PFSK-1 (cell line): ENCODE measurements at regions not wholly inside any gene's neighbourhood (a gene's known extent, or its start where the extent isn't known, plus 50 kb on each side); places are given as distances from the start of the nearest gene placed in this dataset.

ENCODE experiments used
- FOXP2 ChIP-seq: optimal IDR thresholded peaks from 2 replicates; pipeline ENCODE3; 2011; ENCODE audit warnings: borderline replicate concordance, control low read depth, inconsistent platforms; ENCODE audit not compliant: insufficient read depth; ENCODE audit errors: extremely low read length, extremely low read depth
- POLR2AphosphoS5 ChIP-seq: IDR thresholded peaks from 2 replicates; pipeline ENCODE4 v1.6.1; 2012; ENCODE audit warnings: low read depth, mild to moderate bottlenecking, control low read depth, low read length, moderate library complexity
- SIN3A ChIP-seq: IDR thresholded peaks from 2 replicates; pipeline ENCODE4 v1.6.1; 2012; ENCODE audit warnings: mild to moderate bottlenecking, low read length, moderate library complexity, borderline replicate concordance; ENCODE audit not compliant: insufficient read depth
- TAF1 ChIP-seq: IDR thresholded peaks from 2 replicates; pipeline ENCODE4 v1.6.1; 2012; ENCODE audit warnings: low read length, control low read depth, borderline replicate concordance; ENCODE audit not compliant: insufficient read depth
- TF ChIP-seq, protein P1 (sequence below), 2 experiments: IDR thresholded peaks; 2 replicates each; pipeline versions ENCODE4 v1.6.1 to v1.8.0; 2011 to 2012; ENCODE audit warnings: low read depth in 2 of 2, low read length in 2 of 2, control low read depth in 1 of 2, inconsistent platforms in 1 of 2, mild to moderate bottlenecking in 1 of 2, moderate library complexity in 1 of 2; ENCODE audit not compliant: insufficient read depth in 1 of 2

GRCh38 chr12:97848051-97848450, 385.4 kb downstream of the RMST start:
- TF ChIP-seq FOXP2 (no peak), POLR2AphosphoS5 (no peak)

DNA sequence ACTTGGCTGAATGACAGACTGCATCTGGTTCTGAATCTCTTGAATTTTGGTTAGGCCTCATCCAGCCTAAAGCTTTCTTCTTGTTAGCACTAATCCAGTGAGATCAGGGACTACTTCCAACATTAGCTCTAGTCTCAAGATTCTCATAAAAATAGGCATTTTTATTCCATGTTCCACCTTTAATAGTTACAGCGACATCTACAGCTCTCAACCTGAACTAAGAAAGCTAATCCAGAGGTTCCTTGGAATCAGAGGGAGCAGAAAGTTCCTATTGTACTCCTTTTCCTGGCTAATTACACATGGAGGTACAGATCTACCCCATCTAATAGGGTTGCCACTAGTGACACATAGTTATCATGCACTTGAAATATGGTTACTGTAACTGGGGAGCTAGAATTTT, 391.9 kb downstream of the RMST start:
- TF ChIP-seq, protein P1, sequence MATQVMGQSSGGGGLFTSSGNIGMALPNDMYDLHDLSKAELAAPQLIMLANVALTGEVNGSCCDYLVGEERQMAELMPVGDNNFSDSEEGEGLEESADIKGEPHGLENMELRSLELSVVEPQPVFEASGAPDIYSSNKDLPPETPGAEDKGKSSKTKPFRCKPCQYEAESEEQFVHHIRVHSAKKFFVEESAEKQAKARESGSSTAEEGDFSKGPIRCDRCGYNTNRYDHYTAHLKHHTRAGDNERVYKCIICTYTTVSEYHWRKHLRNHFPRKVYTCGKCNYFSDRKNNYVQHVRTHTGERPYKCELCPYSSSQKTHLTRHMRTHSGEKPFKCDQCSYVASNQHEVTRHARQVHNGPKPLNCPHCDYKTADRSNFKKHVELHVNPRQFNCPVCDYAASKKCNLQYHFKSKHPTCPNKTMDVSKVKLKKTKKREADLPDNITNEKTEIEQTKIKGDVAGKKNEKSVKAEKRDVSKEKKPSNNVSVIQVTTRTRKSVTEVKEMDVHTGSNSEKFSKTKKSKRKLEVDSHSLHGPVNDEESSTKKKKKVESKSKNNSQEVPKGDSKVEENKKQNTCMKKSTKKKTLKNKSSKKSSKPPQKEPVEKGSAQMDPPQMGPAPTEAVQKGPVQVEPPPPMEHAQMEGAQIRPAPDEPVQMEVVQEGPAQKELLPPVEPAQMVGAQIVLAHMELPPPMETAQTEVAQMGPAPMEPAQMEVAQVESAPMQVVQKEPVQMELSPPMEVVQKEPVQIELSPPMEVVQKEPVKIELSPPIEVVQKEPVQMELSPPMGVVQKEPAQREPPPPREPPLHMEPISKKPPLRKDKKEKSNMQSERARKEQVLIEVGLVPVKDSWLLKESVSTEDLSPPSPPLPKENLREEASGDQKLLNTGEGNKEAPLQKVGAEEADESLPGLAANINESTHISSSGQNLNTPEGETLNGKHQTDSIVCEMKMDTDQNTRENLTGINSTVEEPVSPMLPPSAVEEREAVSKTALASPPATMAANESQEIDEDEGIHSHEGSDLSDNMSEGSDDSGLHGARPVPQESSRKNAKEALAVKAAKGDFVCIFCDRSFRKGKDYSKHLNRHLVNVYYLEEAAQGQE (IDR thresholded peaks at IDR 0.05; ENCODE audit: insufficient read depth in 1 of 2, low read depth in 2 of 2, low read length in 2 of 2), result no peak
- no peak for TF ChIP-seq POLR2AphosphoS5
- TF ChIP-seq FOXP2, result no peak
- no peak for TF ChIP-seq SIN3A

- TF ChIP-seq SIN3A (no peak), POLR2AphosphoS5 (no peak), FOXP2 (no peak), TAF1 (no peak)
- TF ChIP-seq, protein P1 (IDR thresholded peaks at IDR 0.05; ENCODE audit: insufficient read depth in 1 of 2, low read depth in 2 of 2, low read length in 2 of 2), result no peak
Observed at GRCh38 chr12:97862072-97862471, 399.5 kb downstream of the RMST start.

DNA sequence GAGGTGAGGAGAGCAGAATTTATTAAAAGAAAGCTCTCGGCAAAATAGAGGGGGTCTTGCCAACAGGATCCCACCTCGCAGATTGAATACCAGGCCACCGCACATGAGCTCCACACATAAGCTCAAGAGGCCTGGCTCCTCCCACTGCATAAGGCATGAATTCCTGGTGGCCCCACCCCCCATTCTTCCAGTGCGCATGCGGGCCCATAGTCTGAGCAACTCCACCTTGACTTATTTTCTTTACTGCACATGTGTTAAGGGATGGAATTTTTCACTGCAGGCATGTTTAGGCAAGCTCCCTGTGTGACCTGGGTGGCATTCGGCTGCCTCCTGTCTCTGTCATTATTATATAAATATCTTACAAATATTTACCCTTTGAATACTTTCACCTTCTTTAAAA, 412.5 kb downstream of the RMST start:
- TF ChIP-seq, protein P1 (IDR thresholded peaks at IDR 0.05; ENCODE audit: insufficient read depth in 1 of 2, low read depth in 2 of 2, low read length in 2 of 2), result no peak
- no peak for TF ChIP-seq POLR2AphosphoS5
- no peak for TF ChIP-seq FOXP2
- no peak for TF ChIP-seq SIN3A
- TF ChIP-seq TAF1, result no peak

DNA sequence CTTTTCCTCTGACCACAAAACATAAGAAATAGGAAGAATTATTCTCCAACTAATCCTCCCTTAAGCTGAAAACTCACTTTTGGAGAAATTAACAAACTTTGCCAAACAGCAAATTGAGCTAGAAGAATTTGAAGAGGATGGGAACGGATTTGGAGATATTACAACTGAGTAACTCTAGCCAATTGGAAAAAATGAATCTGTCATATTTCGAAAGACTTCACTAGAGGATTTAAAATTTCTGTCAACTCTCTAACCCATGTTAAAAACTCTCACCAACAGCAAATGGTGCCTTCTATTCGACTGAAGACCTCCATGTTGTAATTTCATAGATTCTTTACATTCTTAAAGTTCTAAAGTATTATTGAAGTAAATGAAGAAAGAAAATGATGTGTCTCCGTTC, 414.2 kb downstream of the RMST start:
- TF ChIP-seq SIN3A, result no peak
- TF ChIP-seq, protein P1 (IDR thresholded peaks at IDR 0.05; ENCODE audit: insufficient read depth in 1 of 2, low read depth in 2 of 2, low read length in 2 of 2), result no peak
- no peak for TF ChIP-seq TAF1
- no peak for TF ChIP-seq POLR2AphosphoS5
- no peak for TF ChIP-seq FOXP2
